ENCODE measurements at regions not wholly inside any gene's neighbourhood (a gene's known extent, or its start where the extent isn't known, plus 50 kb on each side); places are given as distances from the start of the nearest gene placed in this dataset.
"Not testable (repeated sequence)": the region's sequence is repeated elsewhere in the genome, so short reads cannot be mapped to it uniquely, and the experiment has no call there.

- DNase-seq, result no peak
These were observed 68.8 kb upstream of the IYD start for GRCh38 chr6:150299873-150300485.

GRCh38 chr6:150301846-150302519 lies 66.8 kb upstream of the IYD start:
- DNase-seq, result no peak

- DNase-seq, result no peak
These were observed 66.2 kb upstream of the IYD start for GRCh38 chr6:150302520-150303176.

GRCh38 chr6:150303256-150303655 lies 65.6 kb upstream of the IYD start:
- no peak for DNase-seq

- no peak for DNase-seq
These were observed 64.4 kb upstream of the IYD start for GRCh38 chr6:150304429-150304828.

GRCh38 chr6:150306290-150306689 lies 62.5 kb upstream of the IYD start:
- DNase-seq, result no peak

- no peak for DNase-seq
These were observed 61.3 kb upstream of the IYD start for GRCh38 chr6:150307520-150307919.

- no peak for DNase-seq
These were observed 59.8 kb upstream of the IYD start for GRCh38 chr6:150308812-150309645.

- no peak for DNase-seq
These were observed 58.3 kb upstream of the IYD start for GRCh38 chr6:150310539-150310938.

- DNase-seq, result not testable (repeated sequence)
These were observed 57.5 kb upstream of the IYD start for GRCh38 chr6:150311149-150311944.

- no peak for DNase-seq
These were observed 56.4 kb upstream of the IYD start for GRCh38 chr6:150312395-150312794.

GRCh38 chr6:150312844-150313584 lies 55.8 kb upstream of the IYD start:
- no peak for DNase-seq

- peak; percentile 40 for DNase-seq
These were observed 55.0 kb upstream of the IYD start for GRCh38 chr6:150313781-150314180.

GRCh38 chr6:150314230-150315188 lies 54.3 kb upstream of the IYD start:
- no peak for DNase-seq

- DNase-seq, result no peak
These were observed 53.2 kb upstream of the IYD start for GRCh38 chr6:150315626-150316025.

- DNase-seq, result no peak
These were observed 51.9 kb upstream of the IYD start for GRCh38 chr6:150316936-150317335.

Measured in NCI-H2227 treated with DMSO at 0.1 percent for 48 hours (cell line).